GM12873 (cell line): ENCODE measurements at regions not wholly inside any gene's neighbourhood (a gene's known extent, or its start where the extent isn't known, plus 50 kb on each side); places are given as distances from the start of the nearest gene placed in this dataset.

Experiments
- TF ChIP-seq, protein P1 (sequence below): IDR thresholded peaks from 2 replicates; pipeline ENCODE4 v1.5.1; 2012; ENCODE audit warnings: low read depth, mild to moderate bottlenecking, moderate library complexity, low read length, control low read depth; ENCODE audit not compliant: insufficient read depth; ENCODE audit errors: missing control alignments

DNA sequence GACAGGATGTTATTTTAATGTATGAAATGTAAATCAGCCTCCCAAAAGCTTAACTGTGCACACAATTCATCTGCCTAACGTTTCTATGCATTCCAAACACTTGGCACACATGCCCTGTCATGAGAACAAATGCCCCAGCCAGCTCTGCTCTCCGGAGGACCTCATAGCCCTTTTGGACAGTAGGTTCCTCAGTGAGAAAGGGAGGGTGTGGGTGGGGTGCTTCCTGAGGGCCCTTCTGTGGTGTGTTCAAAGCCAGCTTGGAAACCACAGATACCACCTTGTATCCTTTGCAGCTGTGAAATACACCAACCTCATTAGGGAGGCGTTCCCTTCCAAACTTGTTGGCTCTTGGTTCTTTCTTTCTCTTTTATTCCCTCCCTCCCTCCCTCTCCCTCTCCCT, 102.2 kb upstream of the ASB18 start:
- TF ChIP-seq, protein P1, sequence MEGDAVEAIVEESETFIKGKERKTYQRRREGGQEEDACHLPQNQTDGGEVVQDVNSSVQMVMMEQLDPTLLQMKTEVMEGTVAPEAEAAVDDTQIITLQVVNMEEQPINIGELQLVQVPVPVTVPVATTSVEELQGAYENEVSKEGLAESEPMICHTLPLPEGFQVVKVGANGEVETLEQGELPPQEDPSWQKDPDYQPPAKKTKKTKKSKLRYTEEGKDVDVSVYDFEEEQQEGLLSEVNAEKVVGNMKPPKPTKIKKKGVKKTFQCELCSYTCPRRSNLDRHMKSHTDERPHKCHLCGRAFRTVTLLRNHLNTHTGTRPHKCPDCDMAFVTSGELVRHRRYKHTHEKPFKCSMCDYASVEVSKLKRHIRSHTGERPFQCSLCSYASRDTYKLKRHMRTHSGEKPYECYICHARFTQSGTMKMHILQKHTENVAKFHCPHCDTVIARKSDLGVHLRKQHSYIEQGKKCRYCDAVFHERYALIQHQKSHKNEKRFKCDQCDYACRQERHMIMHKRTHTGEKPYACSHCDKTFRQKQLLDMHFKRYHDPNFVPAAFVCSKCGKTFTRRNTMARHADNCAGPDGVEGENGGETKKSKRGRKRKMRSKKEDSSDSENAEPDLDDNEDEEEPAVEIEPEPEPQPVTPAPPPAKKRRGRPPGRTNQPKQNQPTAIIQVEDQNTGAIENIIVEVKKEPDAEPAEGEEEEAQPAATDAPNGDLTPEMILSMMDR, result no peak

DNA sequence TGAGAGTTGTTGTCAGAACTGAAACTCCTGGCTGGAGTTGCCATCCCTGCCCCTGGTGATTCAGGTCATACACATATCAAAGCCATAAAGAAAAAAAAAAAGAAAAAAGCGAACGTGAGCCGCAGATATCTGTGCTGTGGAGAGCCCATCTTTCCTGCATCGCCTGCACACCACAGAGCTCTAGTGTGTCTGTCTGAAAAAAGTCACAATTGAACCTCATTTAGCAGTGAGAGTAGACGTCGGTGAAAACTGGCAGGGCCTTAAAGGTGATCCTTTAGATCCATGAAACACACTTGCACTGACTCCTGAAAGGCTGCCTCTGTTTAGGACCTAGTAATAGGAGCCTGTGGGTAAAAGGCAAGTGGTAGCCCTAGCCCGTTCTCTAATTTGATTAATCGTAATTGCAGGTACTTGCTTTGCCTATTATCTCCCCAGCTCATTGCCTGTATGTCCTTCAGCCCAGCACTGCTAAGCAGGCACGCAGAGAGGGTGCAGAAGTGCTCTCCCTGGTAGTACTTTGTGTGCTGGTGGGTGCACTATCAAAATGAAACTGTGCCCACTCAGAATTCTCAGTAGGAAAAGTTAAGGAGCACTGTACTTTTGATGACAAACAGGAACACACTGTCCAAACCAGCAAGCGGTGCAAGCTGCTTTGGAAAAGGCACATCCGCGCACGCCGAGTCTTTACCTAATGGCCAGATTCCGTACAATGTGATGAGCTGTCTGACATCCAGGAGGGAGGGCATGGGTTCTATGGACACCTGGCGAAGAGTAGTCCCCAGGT, 103.5 kb upstream of the ASB18 start:
- TF ChIP-seq, protein P1, result no peak

DNA sequence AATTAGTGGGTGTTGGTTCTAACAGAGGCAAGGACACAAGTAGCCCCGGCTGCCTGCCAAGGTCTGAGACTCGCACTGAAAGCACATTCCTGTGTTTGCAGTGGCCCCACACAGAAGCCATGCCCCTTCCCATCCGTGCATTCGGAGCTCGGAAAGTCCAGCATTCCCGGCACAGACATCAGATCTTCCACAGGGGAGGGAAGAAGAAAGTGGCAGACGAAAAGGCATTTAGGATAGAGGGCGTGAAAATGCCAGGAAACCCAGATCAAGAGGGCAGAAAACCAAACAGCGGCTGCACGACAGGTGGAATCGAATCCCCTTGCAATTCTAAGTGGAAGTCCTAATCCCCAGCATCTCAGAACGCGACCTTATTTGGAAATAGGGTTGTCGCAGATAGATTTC, 105.5 kb upstream of the ASB18 start:
- TF ChIP-seq, protein P1, result no peak

DNA sequence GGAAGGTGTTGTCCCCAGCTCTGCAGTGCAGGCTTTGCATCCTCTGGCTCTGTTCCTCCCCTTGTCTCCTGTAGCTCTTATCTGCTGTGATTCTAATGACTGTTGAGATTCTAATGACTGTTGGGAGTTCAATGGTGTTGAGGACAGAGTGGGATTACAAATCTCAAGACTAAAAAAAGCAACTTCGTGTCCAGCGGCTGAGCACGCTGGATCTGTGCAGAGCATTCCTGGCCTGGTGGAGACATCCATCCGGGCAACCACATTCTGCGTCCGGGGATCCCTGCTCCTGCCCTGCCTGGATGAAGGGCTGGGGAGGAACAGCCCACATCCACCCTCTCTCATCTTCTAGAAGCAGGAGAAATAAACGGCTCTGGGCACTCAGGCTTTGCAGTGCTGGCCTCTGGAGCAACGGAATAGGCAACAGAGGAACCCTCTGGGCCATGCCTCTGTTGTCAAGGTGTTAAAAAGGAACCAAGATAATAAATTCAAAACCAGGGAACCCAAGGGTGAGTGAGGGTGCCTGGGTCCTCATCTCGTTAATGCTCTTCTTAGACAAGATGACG, 106.7 kb upstream of the ASB18 start:
- TF ChIP-seq, protein P1, result no peak

DNA sequence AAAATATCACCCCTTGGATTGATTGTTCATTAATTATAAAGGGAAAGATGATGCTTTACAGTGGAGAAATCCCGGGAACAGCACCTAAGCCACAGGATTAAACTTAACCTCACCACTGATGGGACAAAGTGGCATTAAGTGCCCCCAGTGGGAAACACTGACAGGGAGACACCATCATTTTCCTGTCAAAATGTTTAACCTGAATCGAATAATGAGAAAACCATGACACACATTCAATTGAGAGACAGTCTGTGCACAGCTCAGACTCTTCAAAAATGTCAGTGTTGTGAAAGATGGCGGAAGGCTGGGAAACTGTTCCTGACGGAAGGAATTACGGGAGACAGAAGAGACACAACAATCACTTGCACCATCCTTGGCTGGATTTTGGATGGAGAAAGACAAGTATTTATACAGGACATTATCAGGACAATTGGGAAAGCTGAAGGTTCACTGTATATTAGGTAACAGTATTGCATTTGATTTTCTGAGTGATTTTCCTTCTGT, 111.8 kb upstream of the ASB18 start:
- TF ChIP-seq, protein P1, result no peak

DNA sequence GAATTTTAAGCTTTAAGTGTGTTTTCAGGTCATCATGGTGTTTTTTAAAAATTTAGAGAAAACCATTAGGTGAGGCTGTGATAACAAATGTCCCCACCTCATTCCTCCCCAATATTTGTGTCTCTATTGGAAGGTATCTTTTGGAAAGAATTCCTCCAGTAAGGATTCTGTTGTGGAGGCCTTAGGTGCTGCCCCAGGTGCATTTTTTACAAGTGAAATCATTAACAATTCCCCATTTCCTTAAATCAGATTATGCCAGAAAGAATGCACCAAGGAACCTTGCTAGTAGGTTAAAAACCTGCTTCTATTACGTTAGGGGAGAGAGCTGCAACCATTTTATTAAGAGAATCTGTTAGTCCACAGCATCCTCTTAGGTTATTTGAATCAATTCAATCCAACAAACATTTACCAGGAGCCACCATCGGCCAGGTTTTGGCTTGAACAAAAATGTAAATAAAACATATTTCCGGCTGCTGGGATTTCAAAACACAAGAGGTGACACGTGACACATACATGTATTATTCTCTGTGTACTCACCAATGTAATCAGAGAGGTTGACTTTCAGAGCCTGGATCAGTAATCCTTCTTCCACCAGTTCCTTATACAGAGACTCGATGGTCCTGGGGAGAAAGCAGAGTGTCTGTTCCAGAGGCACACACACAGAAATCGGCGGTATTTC, 112.5 kb upstream of the ASB18 start:
- TF ChIP-seq, protein P1, result no peak

DNA sequence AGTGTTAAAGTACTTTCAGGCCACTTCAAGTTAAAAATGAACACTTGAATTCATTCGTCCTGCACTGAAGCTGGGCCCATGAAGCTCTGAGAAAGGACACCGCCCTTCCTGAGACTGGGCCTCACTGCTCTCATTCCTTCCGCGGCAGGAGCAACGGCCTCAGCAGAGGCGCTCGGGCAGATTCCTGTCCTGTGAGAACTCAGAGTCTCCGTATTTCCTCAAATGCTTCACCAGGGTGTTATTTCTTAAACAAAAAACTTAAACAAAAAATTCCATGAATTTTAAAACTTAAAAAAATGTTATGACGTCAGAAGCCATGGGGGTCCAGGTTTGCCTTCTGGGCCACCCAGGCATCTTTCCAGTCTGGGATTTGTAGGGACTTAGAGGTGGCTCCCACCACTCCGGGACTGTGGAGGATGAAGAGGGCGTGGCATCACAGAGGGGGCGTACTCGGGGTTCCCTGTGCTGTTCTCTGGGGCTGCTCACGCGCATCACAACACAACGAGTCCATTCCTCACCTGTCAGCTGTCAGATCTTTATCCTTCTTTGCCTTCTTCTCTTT, 115.9 kb upstream of the ASB18 start:
- TF ChIP-seq, protein P1, result no peak
